IMR-90 (cell line): ENCODE measurements at regions not wholly inside any gene's neighbourhood (a gene's known extent, or its start where the extent isn't known, plus 50 kb on each side); places are given as distances from the start of the nearest gene placed in this dataset.

Experiments used
- ATAC-seq: fragments of 200-7000 bp; cut with Tn5 transposase; 2 replicates; pipeline ENCODE4 v1.9.1; 2020; ENCODE audit warnings: low read depth, mild to moderate bottlenecking, moderate library complexity
- BruUV-seq: library from RNA; stranded (reverse); fragments of 400-500 nt; replicated peaks from 2 replicates; lab custom pipeline; 2021; lab: Mats Ljungman, UMichigan
- CTCF ChIA-PET: fragments of 300-600 bp; formaldehyde crosslinking; extraction: SDS; loops from one replicate; lab custom pipeline; 2021; ENCODE audit warnings: antibody characterized with exemption; lab: Yijun Ruan, JAX
- POLR2A ChIA-PET: fragments of 300-600 bp; sonication (Branson Sonifier 250); formaldehyde crosslinking; loops from one replicate; lab custom pipeline; 2022; ENCODE audit warnings: antibody characterized with exemption; ENCODE audit not compliant: unreplicated experiment; lab: Charles Lee
- DNase-seq: peaks from one replicate; pipeline ENCODE4 v3.0.0; 2013
- H2AFZ ChIP-seq: replicated peaks from 2 replicates; pipeline ENCODE3; 2013; ENCODE audit warnings: low read length, mild to moderate bottlenecking; ENCODE audit not compliant: poor library complexity
- H2AK5ac ChIP-seq: 2 replicates; pipeline ENCODE4 v1.6.1; 2013; ENCODE audit warnings: low read depth, low read length, inconsistent platforms
- H2AK9ac ChIP-seq: replicated peaks from 2 replicates; pipeline ENCODE3; 2013; ENCODE audit warnings: mild to moderate bottlenecking, low read depth, low read length, moderate library complexity; ENCODE audit not compliant: poor library complexity
- H2BK120ac ChIP-seq: 2 replicates; pipeline ENCODE4 v1.6.1; 2013; ENCODE audit warnings: low read depth, low read length, inconsistent platforms
- H2BK15ac ChIP-seq: 3 replicates; pipeline ENCODE4 v1.6.1; 2013; ENCODE audit warnings: low read depth, low read length, inconsistent platforms
- H2BK20ac ChIP-seq: 2 replicates; pipeline ENCODE4 v1.6.1; 2013; ENCODE audit warnings: low read depth, mild to moderate bottlenecking, inconsistent platforms, low read length, moderate library complexity
- H2BK5ac ChIP-seq: 2 replicates; pipeline ENCODE4 v1.6.1; 2013; ENCODE audit warnings: mild to moderate bottlenecking, low read depth, low read length, inconsistent platforms; ENCODE audit not compliant: poor library complexity, severe bottlenecking
- H3K14ac ChIP-seq: replicated peaks from 2 replicates; pipeline ENCODE4 v1.6.1; 2013; ENCODE audit warnings: low read depth, low read length, inconsistent platforms
- H3K18ac ChIP-seq: 2 replicates; pipeline ENCODE4 v1.6.1; 2013; ENCODE audit warnings: low read depth, low read length, control low read depth
- H3K23ac ChIP-seq: 2 replicates; pipeline ENCODE4 v1.6.1; 2013; ENCODE audit warnings: low read depth, low read length, inconsistent platforms
- H3K27ac ChIP-seq: 2 replicates; pipeline ENCODE4 v1.5.1; 2013; ENCODE audit warnings: mild to moderate bottlenecking, control low read depth, low read length; ENCODE audit not compliant: insufficient read depth
- H3K27me3 ChIP-seq: 2 replicates; pipeline ENCODE4 v1.6.1; 2013; ENCODE audit warnings: low read length; ENCODE audit not compliant: control insufficient read depth, insufficient read depth
- H3K36me3 ChIP-seq: 2 replicates; pipeline ENCODE4 v1.6.1; 2013; ENCODE audit warnings: low read length, mixed read lengths; ENCODE audit not compliant: control insufficient read depth, insufficient read depth
- H3K4ac ChIP-seq: 2 replicates; pipeline ENCODE4 v1.6.1; 2013; ENCODE audit warnings: low read depth, low read length, inconsistent platforms
- H3K4me1 ChIP-seq: 2 replicates; pipeline ENCODE4 v1.6.1; 2013; ENCODE audit warnings: low read length, mixed read lengths; ENCODE audit not compliant: control insufficient read depth, insufficient read depth
- H3K4me2 ChIP-seq: 2 replicates; pipeline ENCODE4 v1.6.1; 2013; ENCODE audit warnings: low read depth, mild to moderate bottlenecking, control low read depth, low read length, moderate library complexity
- H3K4me3 ChIP-seq: 2 replicates; pipeline ENCODE4 v1.5.1; 2013; ENCODE audit warnings: low read depth, mild to moderate bottlenecking, control low read depth, low read length, moderate library complexity; ENCODE audit not compliant: insufficient read depth
- H3K56ac ChIP-seq: 2 replicates; pipeline ENCODE4 v1.6.1; 2013; ENCODE audit warnings: low read length, inconsistent platforms; ENCODE audit not compliant: insufficient read depth; ENCODE audit errors: extremely low read depth
- H3K79me1 ChIP-seq, 2 experiments: 2 replicates each; pipeline ENCODE4 v1.6.1; 2013; ENCODE audit warnings: low read length in 2 of 2, inconsistent platforms in 1 of 2, low read depth in 1 of 2
- H3K9ac ChIP-seq: 2 replicates; pipeline ENCODE4 v1.6.1; 2013; ENCODE audit warnings: low read depth, low read length, control low read depth
- H3K9me1 ChIP-seq: 2 replicates; pipeline ENCODE4 v1.6.1; 2013; ENCODE audit warnings: low read length, inconsistent platforms; ENCODE audit not compliant: insufficient read depth
- H3K9me3 ChIP-seq: 2 replicates; pipeline ENCODE4 v1.6.1; 2013; ENCODE audit warnings: low read length; ENCODE audit not compliant: control insufficient read depth, insufficient read depth
- H4K20me1 ChIP-seq: 2 replicates; pipeline ENCODE4 v1.6.1; 2013; ENCODE audit warnings: low read length, inconsistent platforms; ENCODE audit not compliant: insufficient read depth
- H4K5ac ChIP-seq: 2 replicates; pipeline ENCODE4 v1.6.1; 2013; ENCODE audit warnings: mild to moderate bottlenecking, low read depth, low read length, control low read depth
- H4K8ac ChIP-seq, 2 experiments: 2 replicates each; pipeline ENCODE4 v1.6.1; 2013; ENCODE audit warnings: low read depth in 2 of 2, low read length in 2 of 2, control low read depth in 1 of 2, inconsistent platforms in 1 of 2
- H4K91ac ChIP-seq: 2 replicates; pipeline ENCODE4 v1.6.1; 2013; ENCODE audit warnings: low read depth, low read length, inconsistent platforms; ENCODE audit not compliant: insufficient read depth
- BHLHE40 ChIP-seq: fragments of 150-350 bp; IDR thresholded peaks from 2 replicates; pipeline ENCODE4 v1.6.1; 2016; ENCODE audit warnings: mild to moderate bottlenecking, low read depth, low read length
- CEBPB ChIP-seq: IDR thresholded peaks from 2 replicates; pipeline ENCODE4 v1.6.1; 2012; ENCODE audit warnings: low read depth, low read length, improper control_type of control experiment
- CHD1 ChIP-seq: IDR thresholded peaks from 2 replicates; pipeline ENCODE4 v1.6.1; 2012; ENCODE audit warnings: low read depth, low read length, improper control_type of control experiment
- FOS ChIP-seq: fragments of 150-350 bp; IDR thresholded peaks from 2 replicates; pipeline ENCODE4 v1.6.1; 2016; ENCODE audit warnings: low read depth, low read length
- MAFK ChIP-seq: IDR thresholded peaks from 2 replicates; pipeline ENCODE4 v1.6.1; 2012; ENCODE audit warnings: low read depth, low read length, improper control_type of control experiment
- MAZ ChIP-seq: IDR thresholded peaks from 2 replicates; pipeline ENCODE4 v1.6.1; 2012; ENCODE audit warnings: low read depth, mild to moderate bottlenecking, low read length, improper control_type of control experiment, moderate library complexity, borderline replicate concordance
- MXI1 ChIP-seq: IDR thresholded peaks from 2 replicates; pipeline ENCODE4 v1.6.1; 2012; ENCODE audit warnings: low read depth, mild to moderate bottlenecking, low read length, moderate library complexity, borderline replicate concordance
- NFE2L2 ChIP-seq: fragments of 150-350 bp; IDR thresholded peaks from 2 replicates; pipeline ENCODE4 v1.6.1; 2016; ENCODE audit warnings: low read depth, mild to moderate bottlenecking, low read length
- POLR2A ChIP-seq: IDR thresholded peaks from 2 replicates; pipeline ENCODE4 v1.6.1; 2012; ENCODE audit warnings: mild to moderate bottlenecking, low read depth, low read length
- RAD21 ChIP-seq: IDR thresholded peaks from 2 replicates; pipeline ENCODE4 v1.6.1; 2012; ENCODE audit warnings: low read length, improper control_type of control experiment
- RCOR1 ChIP-seq: IDR thresholded peaks from 2 replicates; pipeline ENCODE4 v1.6.1; 2012; ENCODE audit warnings: mild to moderate bottlenecking, low read length, improper control_type of control experiment; ENCODE audit not compliant: insufficient replicate concordance
- RFX5 ChIP-seq: IDR thresholded peaks from 2 replicates; pipeline ENCODE4 v1.8.0; 2012; ENCODE audit warnings: low read depth, mild to moderate bottlenecking, low read length, moderate library complexity
- SMC3 ChIP-seq: fragments of 150-350 bp; IDR thresholded peaks from 2 replicates; pipeline ENCODE4 v1.6.1; 2016; ENCODE audit warnings: low read depth, mild to moderate bottlenecking, antibody characterized with exemption, low read length, moderate library complexity
- WGBS, 2 experiments: methylation state at CpG; one replicate each; pipeline versions ENCODE4 v1.1.5 to v1.1.7; 2013; ENCODE audit warnings: missing lambda C conversion rate in 2 of 2; ENCODE audit not compliant: insufficient read length in 1 of 2; ENCODE audit errors: extremely low coverage in 2 of 2; 5-methylcytosine and 5-hydroxymethylcytosine counted together
- dilution Hi-C: fragments of 300-500 bp; cut with HindIII; formaldehyde crosslinking; loops from one replicate; pipeline ENCODE4 v1.14.3; 2018; ENCODE audit warnings: low sequenced_read_pairs; ENCODE audit not compliant: unreplicated experiment
- in situ Hi-C: fragments of 300-500 bp; cut with MboI; formaldehyde crosslinking; loops from 3 replicates; pipeline ENCODE4 v1.14.3; 2019; ENCODE audit warnings: low sequenced_read_pairs, inconsistent platforms, mixed read lengths
- intact Hi-C: fragments of 100-400 bp; cut with micrococcal nuclease; formaldehyde crosslinking; loops from 2 replicates; pipeline ENCODE4 v1.10.0; 2022
- TF ChIP-seq, protein P1 (sequence below): fragments of 150-350 bp; IDR thresholded peaks from 2 replicates; pipeline ENCODE4 v1.6.1; 2016; ENCODE audit warnings: low read depth, mild to moderate bottlenecking, low read length, moderate library complexity, borderline replicate concordance
- TF ChIP-seq, protein P2 (sequence below): conservative IDR thresholded peaks from 2 replicates; pipeline ENCODE4 v1.5.1; 2012; ENCODE audit warnings: mild to moderate bottlenecking, low read depth, low read length, improper control_type of control experiment
- TF ChIP-seq, protein P3 (sequence below): fragments of 150-350 bp; IDR thresholded peaks from 2 replicates; pipeline ENCODE4 v1.6.1; 2017; ENCODE audit warnings: mild to moderate bottlenecking, antibody characterized with exemption, low read length, low read depth

DNA sequence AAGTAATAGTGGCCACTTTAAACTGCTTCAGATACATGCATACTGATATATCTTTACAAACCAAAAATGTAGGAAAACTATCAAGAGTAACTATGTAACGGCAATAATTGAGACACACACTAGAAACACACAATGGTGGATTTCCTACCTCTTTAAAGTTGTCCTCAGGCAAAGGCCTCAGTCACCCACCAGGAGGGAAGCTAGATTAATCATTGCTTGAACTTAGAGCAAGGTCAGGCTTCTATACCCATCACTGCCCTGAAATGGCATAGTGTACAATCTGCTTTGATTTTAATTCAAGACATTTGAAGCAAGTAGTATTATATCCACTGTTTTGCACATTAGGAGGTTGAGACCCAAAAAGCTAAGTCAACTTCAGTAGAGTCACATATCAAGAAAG lies 110.9 kb downstream of the AREG start:
- no peak overlapping the region for H3K23ac ChIP-seq
- H3K4ac ChIP-seq, result no peak overlapping the region
- H3K27me3 ChIP-seq, result no peaks in the 10 kb centered on the region
- ChIA-PET CTCF (interaction anchor here (1.1 kb wide), 1 partner anchor 179 kb away, joined by 4 read pairs; no protein-coding TSS in a partner anchor), POLR2A (no interaction called here)
- H3K4me1 ChIP-seq, result no peaks in the 10 kb centered on the region
- in situ Hi-C loops (no loop called here), intact Hi-C loops (no loop called here), dilution Hi-C loops (no loop called here)
- H2BK5ac ChIP-seq, result no peak overlapping the region
- TF ChIP-seq, protein P1, sequence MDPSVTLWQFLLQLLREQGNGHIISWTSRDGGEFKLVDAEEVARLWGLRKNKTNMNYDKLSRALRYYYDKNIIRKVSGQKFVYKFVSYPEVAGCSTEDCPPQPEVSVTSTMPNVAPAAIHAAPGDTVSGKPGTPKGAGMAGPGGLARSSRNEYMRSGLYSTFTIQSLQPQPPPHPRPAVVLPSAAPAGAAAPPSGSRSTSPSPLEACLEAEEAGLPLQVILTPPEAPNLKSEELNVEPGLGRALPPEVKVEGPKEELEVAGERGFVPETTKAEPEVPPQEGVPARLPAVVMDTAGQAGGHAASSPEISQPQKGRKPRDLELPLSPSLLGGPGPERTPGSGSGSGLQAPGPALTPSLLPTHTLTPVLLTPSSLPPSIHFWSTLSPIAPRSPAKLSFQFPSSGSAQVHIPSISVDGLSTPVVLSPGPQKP, result no peak
- TF ChIP-seq BHLHE40, result no peak
- no peak for TF ChIP-seq CHD1
- TF ChIP-seq RFX5, result no peak
- TF ChIP-seq, protein P2, sequence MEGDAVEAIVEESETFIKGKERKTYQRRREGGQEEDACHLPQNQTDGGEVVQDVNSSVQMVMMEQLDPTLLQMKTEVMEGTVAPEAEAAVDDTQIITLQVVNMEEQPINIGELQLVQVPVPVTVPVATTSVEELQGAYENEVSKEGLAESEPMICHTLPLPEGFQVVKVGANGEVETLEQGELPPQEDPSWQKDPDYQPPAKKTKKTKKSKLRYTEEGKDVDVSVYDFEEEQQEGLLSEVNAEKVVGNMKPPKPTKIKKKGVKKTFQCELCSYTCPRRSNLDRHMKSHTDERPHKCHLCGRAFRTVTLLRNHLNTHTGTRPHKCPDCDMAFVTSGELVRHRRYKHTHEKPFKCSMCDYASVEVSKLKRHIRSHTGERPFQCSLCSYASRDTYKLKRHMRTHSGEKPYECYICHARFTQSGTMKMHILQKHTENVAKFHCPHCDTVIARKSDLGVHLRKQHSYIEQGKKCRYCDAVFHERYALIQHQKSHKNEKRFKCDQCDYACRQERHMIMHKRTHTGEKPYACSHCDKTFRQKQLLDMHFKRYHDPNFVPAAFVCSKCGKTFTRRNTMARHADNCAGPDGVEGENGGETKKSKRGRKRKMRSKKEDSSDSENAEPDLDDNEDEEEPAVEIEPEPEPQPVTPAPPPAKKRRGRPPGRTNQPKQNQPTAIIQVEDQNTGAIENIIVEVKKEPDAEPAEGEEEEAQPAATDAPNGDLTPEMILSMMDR, result no peak
- no peak for TF ChIP-seq MAFK
- TF ChIP-seq, protein P3, sequence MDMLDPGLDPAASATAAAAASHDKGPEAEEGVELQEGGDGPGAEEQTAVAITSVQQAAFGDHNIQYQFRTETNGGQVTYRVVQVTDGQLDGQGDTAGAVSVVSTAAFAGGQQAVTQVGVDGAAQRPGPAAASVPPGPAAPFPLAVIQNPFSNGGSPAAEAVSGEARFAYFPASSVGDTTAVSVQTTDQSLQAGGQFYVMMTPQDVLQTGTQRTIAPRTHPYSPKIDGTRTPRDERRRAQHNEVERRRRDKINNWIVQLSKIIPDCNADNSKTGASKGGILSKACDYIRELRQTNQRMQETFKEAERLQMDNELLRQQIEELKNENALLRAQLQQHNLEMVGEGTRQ, result no peak
- TF ChIP-seq FOS, result no peak
- TF ChIP-seq MXI1, result no peak
- TF ChIP-seq POLR2A, result no peak
- no peak for TF ChIP-seq SMC3
- TF ChIP-seq NFE2L2, result no peak
- TF ChIP-seq MAZ, result no peak
- TF ChIP-seq CEBPB, result no peak
- TF ChIP-seq RCOR1, result no peak
- TF ChIP-seq RAD21, result no peak
- H3K9me3 ChIP-seq, result no peaks in the 10 kb centered on the region
- no peak overlapping the region for H3K14ac ChIP-seq
- H2AK9ac ChIP-seq, result no peak overlapping the region
- H2BK20ac ChIP-seq, result no peak overlapping the region
- H3K9me1 ChIP-seq, result no peaks in the 10 kb centered on the region
- H2BK120ac ChIP-seq, result no peak overlapping the region
- no peak overlapping the region for H3K27ac ChIP-seq
- no peak overlapping the region for H3K9ac ChIP-seq
- no peaks in the 10 kb centered on the region for H4K20me1 ChIP-seq
- H3K4me2 ChIP-seq, result no peak overlapping the region
- H3K18ac ChIP-seq, result no peak overlapping the region
- no peak overlapping the region for H3K56ac ChIP-seq
- H3K36me3 ChIP-seq, result no peaks in the 10 kb centered on the region
- H3K79me1 ChIP-seq, result no peaks in the 10 kb centered on the region
- BruUV-seq, result no TSS peak
- H2AK5ac ChIP-seq, result no peak overlapping the region
- WGBS, 2 experiments, result no CpG with 5 or more reads among the region's 1 CpG
- H2AFZ ChIP-seq, result no peak overlapping the region
- DNase-seq (no peak), ATAC-seq (no peak)
- H2BK15ac ChIP-seq, result no peak overlapping the region
- H3K4me3 ChIP-seq, result no peak overlapping the region
- no peak overlapping the region for H4K8ac ChIP-seq
- H4K5ac ChIP-seq, result no peak overlapping the region
- no peak overlapping the region for H4K91ac ChIP-seq
